PFSK-1 (cell line): ENCODE measurements at regions not wholly inside any gene's neighbourhood (a gene's known extent, or its start where the extent isn't known, plus 50 kb on each side); places are given as distances from the start of the nearest gene placed in this dataset.

Experiments used
- FOXP2 ChIP-seq: optimal IDR thresholded peaks from 2 replicates; pipeline ENCODE3; 2011; ENCODE audit warnings: borderline replicate concordance, control low read depth, inconsistent platforms; ENCODE audit not compliant: insufficient read depth; ENCODE audit errors: extremely low read length, extremely low read depth
- POLR2AphosphoS5 ChIP-seq: IDR thresholded peaks from 2 replicates; pipeline ENCODE4 v1.6.1; 2012; ENCODE audit warnings: low read depth, mild to moderate bottlenecking, control low read depth, low read length, moderate library complexity
- REST ChIP-seq, 2 experiments: IDR thresholded peaks; 2 replicates each; pipeline versions ENCODE4 v1.6.1 to v1.8.0; 2011 to 2012; ENCODE audit warnings: low read depth in 2 of 2, low read length in 2 of 2, control low read depth in 1 of 2, inconsistent platforms in 1 of 2, mild to moderate bottlenecking in 1 of 2, moderate library complexity in 1 of 2; ENCODE audit not compliant: insufficient read depth in 1 of 2
- SIN3A ChIP-seq: IDR thresholded peaks from 2 replicates; pipeline ENCODE4 v1.6.1; 2012; ENCODE audit warnings: mild to moderate bottlenecking, low read length, moderate library complexity, borderline replicate concordance; ENCODE audit not compliant: insufficient read depth
- TAF1 ChIP-seq: IDR thresholded peaks from 2 replicates; pipeline ENCODE4 v1.6.1; 2012; ENCODE audit warnings: low read length, control low read depth, borderline replicate concordance; ENCODE audit not compliant: insufficient read depth

- TF ChIP-seq TAF1 (no peak), REST (IDR thresholded peaks at IDR 0.05; ENCODE audit: insufficient read depth in 1 of 2, low read depth in 2 of 2, low read length in 2 of 2) (no peak), FOXP2 (no peak), SIN3A (no peak), POLR2AphosphoS5 (no peak)
Measured at GRCh38 chr10:109328001-109328400, 595.3 kb downstream of the XPNPEP1 start.
